ENCODE measurements at regions not wholly inside any gene's neighbourhood (a gene's known extent, or its start where the extent isn't known, plus 50 kb on each side); places are given as distances from the start of the nearest gene placed in this dataset.

- TF ChIP-seq POLR2A (IDR thresholded peaks at IDR 0.05) (no peak), CTCF (IDR thresholded peaks at IDR 0.05) (no peak)
Observed at GRCh38 chr2:239687441-239687840, 286.6 kb upstream of the HDAC4 start.

Measured in testis (tissue), 2 donors.